ENCODE measurements at regions not wholly inside any gene's neighbourhood (a gene's known extent, or its start where the extent isn't known, plus 50 kb on each side); places are given as distances from the start of the nearest gene placed in this dataset.
A peak's percentile ranks its signal among the peaks of the same experiment; 100 is the strongest.

GRCh38 chrX:51437521-51437920, 58.9 kb downstream of the NUDT11 start:
- Mint-ChIP-seq H3K9me3 (ENCODE audit: low read depth) (peaks cover 4% of the 10 kb centered on the region), H3K27ac (no peak overlapping the region), H3K36me3 (peaks cover 6% of the 10 kb centered on the region), H3K4me1 (ENCODE audit: low read depth) (peaks cover 4% of the 10 kb centered on the region), H3K4me3 (no peak overlapping the region), H3K27me3 (no peaks in the 10 kb centered on the region)

GRCh38 chrX:51435101-51435500, 61.3 kb downstream of the NUDT11 start:
- Mint-ChIP-seq H3K4me1 (ENCODE audit: low read depth) (peaks cover 4% of the 10 kb centered on the region), H3K4me3 (no peak overlapping the region), H3K27me3 (no peaks in the 10 kb centered on the region), H3K36me3 (peaks cover 2% of the 10 kb centered on the region), H3K9me3 (ENCODE audit: low read depth) (no peaks in the 10 kb centered on the region), H3K27ac (no peak overlapping the region)

- Mint-ChIP-seq H3K9me3 (ENCODE audit: low read depth) (no peaks in the 10 kb centered on the region), H3K36me3 (no peaks in the 10 kb centered on the region), H3K27me3 (no peaks in the 10 kb centered on the region), H3K4me3 (no peak overlapping the region), H3K4me1 (ENCODE audit: low read depth) (peaks cover 4% of the 10 kb centered on the region), H3K27ac (no peak overlapping the region)
Observed at GRCh38 chrX:51421972-51422597, 74.3 kb downstream of the NUDT11 start.

- H3K4me3 Mint-ChIP-seq = no peak overlapping the region
- no peaks in the 10 kb centered on the region for H3K36me3 Mint-ChIP-seq
- no peaks in the 10 kb centered on the region for H3K9me3 Mint-ChIP-seq (ENCODE audit: low read depth)
- H3K27me3 Mint-ChIP-seq = no peaks in the 10 kb centered on the region
- H3K27ac Mint-ChIP-seq = no peak overlapping the region
- peaks cover 4% of the 10 kb centered on the region for H3K4me1 Mint-ChIP-seq (ENCODE audit: low read depth)
Observed at GRCh38 chrX:51420610-51421009, 75.8 kb downstream of the NUDT11 start.

DNA sequence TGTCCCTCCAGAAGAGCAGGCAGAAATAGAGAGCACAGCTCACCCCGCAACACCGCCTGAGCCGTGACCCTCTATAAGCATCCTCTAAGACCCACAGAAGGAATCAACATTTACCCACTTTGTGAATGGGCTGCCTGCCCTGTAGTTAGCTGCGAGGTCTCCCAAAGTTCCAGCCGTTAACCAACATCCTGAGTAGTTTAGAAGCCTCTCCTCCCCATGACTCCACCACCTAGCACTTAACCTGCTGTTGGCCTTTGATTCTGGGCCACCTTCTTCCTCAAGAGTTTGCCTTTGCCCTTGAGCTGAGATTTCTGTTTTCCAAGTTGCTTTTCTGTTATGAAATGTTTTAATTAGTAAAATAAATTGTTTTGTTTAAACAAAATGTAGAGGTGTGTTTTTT, 75.8 kb downstream of the NUDT10 start:
- Mint-ChIP-seq H3K27ac (no peak overlapping the region), H3K36me3 (no peaks in the 10 kb centered on the region), H3K27me3 (no peaks in the 10 kb centered on the region)

GRCh38 chrX:51407520-51408409, 75.1 kb downstream of the NUDT10 start:
- no peak overlapping the region for H3K4me3 Mint-ChIP-seq
- H3K36me3 Mint-ChIP-seq = no peaks in the 10 kb centered on the region
- no peak overlapping the region for H3K27ac Mint-ChIP-seq

More for the DNA sequence above, 75.8 kb downstream of the NUDT10 start:
- H3K4me1 Mint-ChIP-seq (ENCODE audit: low read depth) = no peaks in the 10 kb centered on the region
- no peak overlapping the region for H3K4me3 Mint-ChIP-seq
- no peaks in the 10 kb centered on the region for H3K9me3 Mint-ChIP-seq (ENCODE audit: low read depth)

DNA sequence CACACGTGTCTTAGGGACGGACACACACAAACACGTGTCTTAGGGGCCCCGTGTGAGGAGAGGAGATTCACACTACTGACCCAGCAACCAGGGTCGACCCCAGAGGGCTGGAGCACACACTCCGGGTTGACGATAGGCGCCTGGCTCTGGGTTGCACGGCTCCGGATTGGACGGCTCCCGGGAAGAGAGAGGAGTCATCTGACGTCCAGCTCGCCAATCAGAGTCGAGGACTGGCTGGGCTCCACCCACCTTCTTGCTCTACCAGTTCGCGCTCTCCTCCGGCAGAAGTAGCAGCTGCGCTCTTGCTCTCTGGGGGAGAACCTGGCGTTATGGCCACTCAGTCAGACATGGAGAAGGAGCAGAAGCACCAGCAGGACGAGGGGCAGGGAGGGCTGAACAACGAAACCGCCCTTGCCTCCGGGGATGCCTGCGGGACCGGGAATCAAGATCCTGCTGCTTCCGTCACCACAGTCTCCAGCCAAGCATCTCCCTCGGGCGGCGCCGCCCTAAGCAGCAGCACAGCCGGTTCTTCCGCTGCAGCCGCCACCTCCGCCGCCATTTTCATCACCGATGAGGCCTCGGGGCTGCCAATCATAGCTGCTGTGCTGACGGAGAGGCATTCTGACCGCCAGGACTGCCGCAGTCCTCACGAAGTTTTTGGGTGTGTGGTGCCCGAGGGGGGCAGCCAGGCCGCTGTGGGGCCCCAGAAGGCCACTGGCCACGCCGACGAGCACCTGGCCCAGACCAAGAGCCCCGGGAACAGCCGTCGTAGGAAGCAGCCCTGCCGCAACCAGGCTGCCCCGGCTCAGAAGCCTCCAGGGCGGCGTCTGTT, 74.3 kb downstream of the NUDT10 start:
- Mint-ChIP-seq H3K4me1 (ENCODE audit: low read depth) (no peaks in the 10 kb centered on the region), H3K36me3 (no peaks in the 10 kb centered on the region), H3K9me3 (ENCODE audit: low read depth) (no peaks in the 10 kb centered on the region), H3K27me3 (no peaks in the 10 kb centered on the region), H3K4me3 (no peak overlapping the region), H3K27ac (no peak overlapping the region)

More at GRCh38 chrX:51407520-51408409, 75.1 kb downstream of the NUDT10 start:
- H3K4me1 Mint-ChIP-seq (ENCODE audit: low read depth) = no peaks in the 10 kb centered on the region
- H3K27me3 Mint-ChIP-seq = no peaks in the 10 kb centered on the region
- H3K9me3 Mint-ChIP-seq (ENCODE audit: low read depth) = no peaks in the 10 kb centered on the region

- Mint-ChIP-seq H3K27ac (no peak overlapping the region), H3K27me3 (no peaks in the 10 kb centered on the region), H3K9me3 (ENCODE audit: low read depth) (no peaks in the 10 kb centered on the region), H3K36me3 (no peaks in the 10 kb centered on the region), H3K4me1 (ENCODE audit: low read depth) (peaks cover 15% of the 10 kb centered on the region), H3K4me3 (no peak overlapping the region)
Observed at GRCh38 chrX:51404445-51404844, 71.8 kb downstream of the NUDT10 start.

DNA sequence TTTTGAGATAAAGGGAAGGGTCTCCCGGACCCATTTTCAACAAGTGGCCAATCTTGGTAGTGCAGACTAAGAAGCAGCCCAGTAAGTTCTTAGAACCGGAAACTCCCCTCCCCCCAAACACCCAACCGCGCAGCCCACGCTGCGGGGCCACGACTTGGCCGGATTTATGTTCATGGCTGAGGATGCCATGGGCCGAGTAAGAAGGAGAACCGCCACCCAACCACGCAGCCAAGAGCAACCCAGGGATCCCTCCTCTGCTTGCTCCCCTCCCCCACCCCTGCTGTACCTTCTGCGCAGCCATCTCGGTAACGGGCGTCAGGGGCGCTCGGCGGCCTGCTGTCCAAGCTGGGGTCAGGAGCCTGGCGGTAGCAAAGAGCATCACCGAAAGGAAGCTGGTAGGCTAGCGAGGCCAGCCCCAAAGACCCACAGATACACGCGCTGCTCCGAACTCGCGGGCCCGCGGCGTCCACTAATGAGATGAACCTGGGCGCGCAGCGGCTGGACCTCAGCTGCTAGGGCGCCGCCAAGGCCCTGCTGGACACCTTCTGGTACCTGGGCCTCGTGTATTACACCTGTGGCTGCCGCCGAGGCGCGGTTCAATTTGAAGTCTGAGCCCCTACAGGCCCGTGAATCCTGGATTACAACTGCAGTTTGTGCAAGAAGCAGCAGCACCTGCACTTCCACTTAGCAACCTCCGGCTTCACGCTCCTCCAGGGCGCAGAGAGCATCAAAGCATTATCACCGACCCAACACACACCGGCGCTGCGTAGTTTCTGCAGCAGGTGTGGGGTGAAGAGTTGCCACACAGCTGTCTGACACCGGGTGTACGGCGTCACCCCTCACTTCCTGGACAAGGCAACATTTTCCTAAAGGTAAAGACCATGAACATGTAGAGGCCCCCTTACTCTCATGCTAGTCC, 63.4 kb downstream of the NUDT10 start:
- Mint-ChIP-seq H3K36me3 (peaks cover 18% of the 10 kb centered on the region), H3K9me3 (ENCODE audit: low read depth) (peaks cover 9% of the 10 kb centered on the region), H3K27ac (peak overlapping the region; percentile 89), H3K27me3 (no peaks in the 10 kb centered on the region), H3K4me1 (ENCODE audit: low read depth) (peaks cover 59% of the 10 kb centered on the region), H3K4me3 (peak overlapping the region; percentile 94)

GRCh38 chrX:51395480-51395809, 62.8 kb downstream of the NUDT10 start:
- Mint-ChIP-seq H3K27ac (peak overlapping the region; percentile 41), H3K36me3 (peaks cover 23% of the 10 kb centered on the region), H3K9me3 (ENCODE audit: low read depth) (peaks cover 9% of the 10 kb centered on the region), H3K4me1 (ENCODE audit: low read depth) (peaks cover 59% of the 10 kb centered on the region), H3K27me3 (no peaks in the 10 kb centered on the region), H3K4me3 (peak overlapping the region; percentile 94)
